ENCODE measurements at regions not wholly inside any gene's neighbourhood (a gene's known extent, or its start where the extent isn't known, plus 50 kb on each side); places are given as distances from the start of the nearest gene placed in this dataset.

DNA sequence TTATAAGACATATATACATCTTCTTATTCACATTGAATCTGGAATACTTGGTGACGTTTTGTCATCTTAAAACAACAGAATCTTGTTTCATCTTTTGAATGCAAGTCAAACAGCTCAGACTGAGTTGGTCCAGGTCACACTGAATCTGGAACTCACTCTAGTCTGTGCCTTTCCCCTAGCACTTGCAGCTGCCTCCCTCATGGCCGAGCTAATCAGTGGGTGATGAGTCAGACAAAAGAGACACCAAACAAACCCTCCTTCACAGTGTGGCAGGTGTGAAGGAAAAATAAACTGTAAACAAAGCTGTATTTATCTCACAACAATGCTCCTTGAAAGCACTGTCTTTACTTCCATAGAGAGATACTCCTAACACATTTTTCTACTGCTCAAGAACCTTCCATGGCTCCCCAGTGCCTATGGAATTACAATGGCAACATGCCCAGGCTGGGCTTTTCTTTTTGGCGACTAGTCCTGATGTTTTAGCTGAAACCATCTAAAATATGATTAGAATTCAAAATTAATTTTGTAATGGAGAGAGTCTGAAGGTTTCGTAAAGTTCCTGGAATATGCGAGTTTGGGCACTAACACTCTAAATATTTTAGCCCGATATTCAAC lies 140.0 kb downstream of the ZNF365 start:
- H3K36me3 ChIP-seq (ENCODE audit: control insufficient read depth, insufficient read depth, low read length) = no peaks in the 10 kb centered on the region
- no peaks in the 10 kb centered on the region for H3K4me1 ChIP-seq (ENCODE audit: control insufficient read depth, insufficient read depth, low read length, poor library complexity, severe bottlenecking)
- H3K9me3 ChIP-seq (ENCODE audit: control insufficient read depth, low read length) = no peaks in the 10 kb centered on the region
- H3K4me3 ChIP-seq (ENCODE audit: extremely low read depth, insufficient read depth, low read length, poor library complexity, severe bottlenecking) = no peak overlapping the region
- H3K27ac ChIP-seq (ENCODE audit: low read depth, low read length, severe bottlenecking) = no peak overlapping the region
- WGBS, 2 experiments (ENCODE audit: insufficient coverage in 2 of 2) = 87 to 100% methylated on average over 1 to 3 of the region's 6 CpGs

DNA sequence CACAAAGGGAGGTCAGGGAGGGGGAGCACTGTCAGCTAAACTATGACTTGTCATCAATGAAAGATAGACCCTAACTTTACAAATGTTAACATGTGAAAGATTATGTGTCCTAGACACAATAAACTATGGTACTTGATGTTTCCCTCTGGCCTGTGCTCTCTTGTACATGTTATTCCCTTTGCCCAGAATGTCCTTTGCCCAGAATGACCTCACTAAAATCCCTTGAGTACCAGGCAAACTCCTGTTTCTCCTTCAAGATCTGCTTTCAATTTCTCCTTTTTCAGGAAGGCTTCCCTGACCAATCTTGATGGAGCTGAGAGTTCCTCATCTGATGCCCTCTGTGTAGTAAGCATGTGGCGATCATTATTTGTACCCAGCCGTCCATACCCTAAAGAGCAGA lies 143.1 kb downstream of the ZNF365 start:
- Histone ChIP-seq H3K4me3 (ENCODE audit: extremely low read depth, insufficient read depth, low read length, poor library complexity, severe bottlenecking) (no peak overlapping the region), H3K4me1 (ENCODE audit: control insufficient read depth, insufficient read depth, low read length, poor library complexity, severe bottlenecking) (no peaks in the 10 kb centered on the region), H3K9me3 (ENCODE audit: control insufficient read depth, low read length) (no peaks in the 10 kb centered on the region), H3K36me3 (ENCODE audit: control insufficient read depth, insufficient read depth, low read length) (no peaks in the 10 kb centered on the region), H3K27ac (ENCODE audit: low read depth, low read length, severe bottlenecking) (no peak overlapping the region)
- 100% methylated on average over 1 to 2 of the region's 2 CpGs for WGBS, 2 experiments (ENCODE audit: insufficient coverage in 2 of 2)

DNA sequence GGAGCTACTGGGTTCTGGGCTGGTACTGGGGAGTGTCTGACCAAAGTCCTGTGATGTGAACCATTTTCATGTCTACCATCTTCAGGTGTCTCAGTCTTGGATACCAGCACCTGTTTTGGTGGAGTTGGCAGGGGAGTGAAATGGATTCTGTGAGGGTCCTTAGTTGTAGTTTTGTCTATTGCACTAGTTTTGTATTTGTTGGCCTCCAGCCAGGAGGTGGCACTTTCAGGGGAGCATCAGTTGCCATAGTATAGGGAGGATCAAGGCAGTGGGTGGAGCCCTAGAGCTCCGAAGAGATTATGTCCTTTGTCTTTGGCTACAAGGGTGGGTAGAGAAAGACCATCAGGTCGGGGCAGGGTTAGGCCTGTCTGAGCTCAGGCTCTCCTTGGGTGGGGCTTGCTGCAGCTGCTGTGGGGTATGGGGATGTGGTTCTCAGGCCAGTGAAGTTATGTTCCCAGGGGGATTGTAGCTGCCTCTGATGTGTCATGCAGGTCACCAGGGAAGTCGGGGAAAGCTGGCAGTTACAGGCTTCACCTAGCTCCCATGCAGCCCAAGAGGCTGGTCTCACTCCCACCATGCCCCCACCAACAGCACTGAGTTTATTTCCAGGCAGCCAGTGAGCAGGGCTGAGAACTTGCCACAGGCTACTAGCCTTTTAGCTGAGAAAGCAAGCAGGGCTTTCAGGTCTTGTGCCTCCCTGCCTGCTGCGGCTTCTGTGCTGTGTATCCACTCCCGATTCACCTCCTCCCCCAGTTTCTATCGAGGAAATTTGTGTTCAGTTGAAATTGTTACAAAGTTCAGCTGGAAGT lies 153.1 kb downstream of the ZNF365 start:
- no peaks in the 10 kb centered on the region for H3K4me1 ChIP-seq (ENCODE audit: control insufficient read depth, insufficient read depth, low read length, poor library complexity, severe bottlenecking)
- H3K9me3 ChIP-seq (ENCODE audit: control insufficient read depth, low read length) = peaks cover 6% of the 10 kb centered on the region
- H3K4me3 ChIP-seq (ENCODE audit: extremely low read depth, insufficient read depth, low read length, poor library complexity, severe bottlenecking) = no peak overlapping the region
- H3K36me3 ChIP-seq (ENCODE audit: control insufficient read depth, insufficient read depth, low read length) = no peaks in the 10 kb centered on the region
- WGBS, 2 experiments (ENCODE audit: insufficient coverage in 2 of 2) = 86 to 100% methylated on average over 1 to 2 of the region's 6 CpGs
- no peak overlapping the region for H3K27ac ChIP-seq (ENCODE audit: low read depth, low read length, severe bottlenecking)

DNA sequence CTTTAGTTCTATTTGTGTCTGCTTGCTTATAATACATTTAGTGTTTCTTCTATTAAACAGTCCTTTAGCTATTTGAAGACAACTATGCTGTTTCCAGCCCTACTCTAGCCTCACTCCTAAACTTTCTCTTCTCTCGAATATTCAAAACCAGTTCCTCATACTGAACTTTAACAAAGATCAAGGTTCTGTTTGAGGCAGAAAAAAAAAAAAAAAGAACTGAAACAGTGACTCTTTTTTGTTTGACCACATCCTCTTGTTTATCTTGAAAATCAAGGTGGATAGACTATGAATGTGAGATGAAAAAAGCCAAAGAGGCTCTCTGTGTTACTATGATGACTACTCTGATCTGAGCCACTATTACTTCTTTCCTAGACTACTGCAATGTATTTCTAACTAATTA lies 154.3 kb downstream of the ZNF365 start:
- Histone ChIP-seq H3K4me3 (ENCODE audit: extremely low read depth, insufficient read depth, low read length, poor library complexity, severe bottlenecking) (no peak overlapping the region), H3K4me1 (ENCODE audit: control insufficient read depth, insufficient read depth, low read length, poor library complexity, severe bottlenecking) (no peaks in the 10 kb centered on the region), H3K9me3 (ENCODE audit: control insufficient read depth, low read length) (peaks cover 6% of the 10 kb centered on the region), H3K36me3 (ENCODE audit: control insufficient read depth, insufficient read depth, low read length) (no peaks in the 10 kb centered on the region), H3K27ac (ENCODE audit: low read depth, low read length, severe bottlenecking) (no peak overlapping the region)
- WGBS, 2 experiments (ENCODE audit: insufficient coverage in 2 of 2) = no CpG with 5 or more reads among the region's 1 CpG

DNA sequence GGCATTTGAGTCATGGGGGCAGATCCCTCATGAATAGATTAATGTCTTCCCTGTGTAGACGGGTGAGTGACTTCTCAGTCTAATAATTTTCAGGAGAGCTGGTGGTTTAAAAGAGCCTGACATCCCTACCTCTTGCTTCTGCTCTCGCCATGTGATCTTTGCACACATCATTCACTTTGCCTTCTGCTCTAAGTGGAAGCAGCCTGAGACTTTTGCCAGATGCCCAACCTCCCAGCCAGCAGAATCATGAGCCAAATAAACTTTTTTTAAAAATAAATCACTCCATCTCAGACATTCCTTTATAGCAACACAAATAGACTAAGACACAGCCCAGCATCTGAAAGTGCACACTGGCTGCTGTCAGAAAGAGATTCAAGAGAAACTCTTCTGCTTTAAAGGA lies 155.2 kb downstream of the ZNF365 start:
- WGBS, 2 experiments (ENCODE audit: insufficient coverage in 2 of 2) = 90% methylated on average over 1 of the region's 2 CpGs; no CpG with 5 or more reads in 1 of the 2 experiments
- no peaks in the 10 kb centered on the region for H3K36me3 ChIP-seq (ENCODE audit: control insufficient read depth, insufficient read depth, low read length)
- H3K4me1 ChIP-seq (ENCODE audit: control insufficient read depth, insufficient read depth, low read length, poor library complexity, severe bottlenecking) = no peaks in the 10 kb centered on the region
- H3K4me3 ChIP-seq (ENCODE audit: extremely low read depth, insufficient read depth, low read length, poor library complexity, severe bottlenecking) = no peak overlapping the region
- H3K9me3 ChIP-seq (ENCODE audit: control insufficient read depth, low read length) = peaks cover 6% of the 10 kb centered on the region
- no peak overlapping the region for H3K27ac ChIP-seq (ENCODE audit: low read depth, low read length, severe bottlenecking)

DNA sequence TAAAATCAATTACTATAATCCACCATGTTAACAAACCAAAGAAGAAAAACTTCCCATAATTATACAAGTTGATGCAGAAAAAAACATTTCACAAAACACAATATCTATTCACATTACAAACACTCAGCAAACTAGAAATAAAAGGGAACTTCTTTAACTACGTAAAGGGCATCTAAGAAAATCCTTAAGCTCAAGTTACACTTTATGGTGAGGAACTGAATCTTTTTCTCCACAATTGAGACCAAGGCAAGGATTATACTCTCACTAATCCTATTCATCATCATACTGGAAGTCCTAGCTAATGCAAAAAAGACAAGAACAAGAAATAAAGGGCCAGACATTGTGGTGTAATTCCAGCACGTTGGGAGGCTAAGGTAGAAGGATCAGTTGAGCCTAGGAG lies 159.9 kb downstream of the ZNF365 start:
- WGBS, 2 experiments (ENCODE audit: insufficient coverage in 2 of 2) = 100% methylated on average over 1 of the region's 2 CpGs; no CpG with 5 or more reads in 1 of the 2 experiments
- Histone ChIP-seq H3K9me3 (ENCODE audit: control insufficient read depth, low read length) (no peaks in the 10 kb centered on the region), H3K4me3 (ENCODE audit: extremely low read depth, insufficient read depth, low read length, poor library complexity, severe bottlenecking) (no peak overlapping the region), H3K4me1 (ENCODE audit: control insufficient read depth, insufficient read depth, low read length, poor library complexity, severe bottlenecking) (no peaks in the 10 kb centered on the region), H3K27ac (ENCODE audit: low read depth, low read length, severe bottlenecking) (no peak overlapping the region), H3K36me3 (ENCODE audit: control insufficient read depth, insufficient read depth, low read length) (no peaks in the 10 kb centered on the region)

DNA sequence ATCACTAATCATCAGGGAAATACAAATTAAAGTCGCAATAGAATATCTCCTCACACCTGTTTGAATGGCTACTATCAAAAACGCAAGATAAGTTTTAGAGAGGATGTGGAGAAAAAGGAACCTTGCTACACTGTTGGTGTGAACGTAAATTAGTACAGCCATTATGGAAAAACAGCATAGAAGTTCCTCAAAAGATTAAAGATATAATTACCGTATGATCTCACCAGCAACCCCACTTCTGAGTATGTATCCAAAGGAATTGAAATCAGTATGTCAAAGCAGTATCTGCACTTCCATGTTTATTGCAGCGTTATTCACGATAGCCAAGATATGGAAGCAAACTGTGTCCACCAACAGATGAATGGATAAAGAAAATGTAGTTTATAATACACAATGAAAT lies 164.4 kb downstream of the ZNF365 start:
- Histone ChIP-seq H3K27ac (ENCODE audit: low read depth, low read length, severe bottlenecking) (no peak overlapping the region), H3K4me3 (ENCODE audit: extremely low read depth, insufficient read depth, low read length, poor library complexity, severe bottlenecking) (no peak overlapping the region), H3K9me3 (ENCODE audit: control insufficient read depth, low read length) (no peaks in the 10 kb centered on the region), H3K36me3 (ENCODE audit: control insufficient read depth, insufficient read depth, low read length) (no peaks in the 10 kb centered on the region), H3K4me1 (ENCODE audit: control insufficient read depth, insufficient read depth, low read length, poor library complexity, severe bottlenecking) (no peaks in the 10 kb centered on the region)
- 80 to 83% methylated on average over 1 to 2 of the region's 6 CpGs for WGBS, 2 experiments (ENCODE audit: insufficient coverage in 2 of 2)

DNA sequence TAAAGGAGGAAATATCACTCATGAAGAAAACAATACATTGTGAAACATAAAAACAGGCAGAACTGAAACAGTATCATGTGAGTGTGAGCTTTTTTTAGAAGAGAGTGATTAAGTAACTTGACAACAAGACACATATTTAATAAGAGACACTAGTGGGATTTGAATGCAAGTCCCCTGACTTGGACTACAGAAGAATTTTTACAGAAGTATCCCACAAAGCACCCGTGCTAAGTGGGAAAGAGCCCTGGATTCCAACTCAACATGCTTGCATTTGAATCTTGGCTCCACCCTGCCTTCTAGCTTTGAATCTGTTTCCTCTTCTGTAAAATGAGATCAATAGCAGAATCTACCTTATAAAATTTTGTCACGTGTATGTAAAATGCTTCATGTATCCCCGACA lies 166.2 kb downstream of the ZNF365 start:
- Histone ChIP-seq H3K27ac (ENCODE audit: low read depth, low read length, severe bottlenecking) (no peak overlapping the region), H3K4me1 (ENCODE audit: control insufficient read depth, insufficient read depth, low read length, poor library complexity, severe bottlenecking) (no peaks in the 10 kb centered on the region), H3K36me3 (ENCODE audit: control insufficient read depth, insufficient read depth, low read length) (no peaks in the 10 kb centered on the region), H3K4me3 (ENCODE audit: extremely low read depth, insufficient read depth, low read length, poor library complexity, severe bottlenecking) (no peak overlapping the region), H3K9me3 (ENCODE audit: control insufficient read depth, low read length) (no peaks in the 10 kb centered on the region)
- 71 to 88% methylated on average over 1 to 3 of the region's 3 CpGs for WGBS, 2 experiments (ENCODE audit: insufficient coverage in 2 of 2)

DNA sequence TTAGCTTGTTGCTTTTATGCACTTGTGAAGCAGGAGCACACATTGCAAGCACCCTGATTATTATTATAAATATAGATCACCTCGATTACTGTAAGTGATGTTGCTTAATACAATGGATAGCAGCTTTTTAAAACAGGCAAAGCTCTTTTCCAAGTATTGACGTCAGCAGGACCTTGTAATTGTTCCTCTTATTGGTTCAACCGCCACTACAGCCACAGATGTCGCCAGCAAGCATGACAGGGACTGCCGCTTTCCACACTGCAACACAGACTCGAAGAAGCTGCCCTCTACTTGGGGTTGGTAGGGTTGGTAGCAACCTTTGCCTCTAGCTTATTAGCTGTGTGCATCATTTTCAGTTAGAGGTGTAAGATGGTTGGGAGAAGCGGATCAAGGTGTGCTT lies 167.6 kb downstream of the ZNF365 start:
- 89 to 94% methylated on average over 4 to 5 of the region's 7 CpGs for WGBS, 2 experiments (ENCODE audit: insufficient coverage in 2 of 2)

DNA sequence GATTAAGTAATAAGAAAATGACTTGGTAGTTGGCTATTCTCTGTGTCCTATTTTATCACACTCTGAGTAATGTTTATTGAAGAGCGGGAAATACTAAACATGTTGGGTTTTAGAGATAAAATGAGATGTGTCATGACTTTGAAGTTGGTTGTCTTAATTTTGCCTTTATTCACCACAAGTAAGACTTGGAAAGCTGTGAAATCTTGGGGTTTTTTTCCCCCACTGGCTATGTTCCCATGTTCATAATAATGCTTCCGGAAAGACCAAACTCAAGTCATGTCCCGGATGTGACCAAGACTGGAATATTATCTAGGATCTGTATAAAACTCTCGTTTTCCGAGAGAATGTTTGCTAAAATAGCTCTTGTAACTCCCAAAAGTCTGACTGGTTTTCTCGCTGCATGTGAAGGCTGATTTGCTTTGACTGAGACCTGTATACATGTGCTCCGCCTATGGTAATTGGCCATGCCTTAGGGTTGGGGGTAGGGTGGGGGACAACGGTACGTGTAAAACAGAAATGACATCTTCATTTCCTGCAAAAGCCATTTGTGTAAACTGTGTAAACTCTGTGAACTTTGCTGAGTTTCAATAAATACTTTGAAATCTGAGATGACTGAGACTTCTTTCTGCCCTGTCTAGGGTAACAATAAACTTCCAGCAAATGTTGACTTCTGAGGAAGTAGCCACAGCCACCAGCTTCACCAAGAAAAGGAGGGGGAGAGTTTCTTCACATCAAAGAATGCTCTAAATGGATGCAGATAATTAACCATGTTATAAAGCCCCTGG lies 169.6 kb downstream of the ZNF365 start:
- Histone ChIP-seq H3K27ac (ENCODE audit: low read depth, low read length, severe bottlenecking) (no peak overlapping the region), H3K9me3 (ENCODE audit: control insufficient read depth, low read length) (no peaks in the 10 kb centered on the region), H3K36me3 (ENCODE audit: control insufficient read depth, insufficient read depth, low read length) (no peaks in the 10 kb centered on the region), H3K4me1 (ENCODE audit: control insufficient read depth, insufficient read depth, low read length, poor library complexity, severe bottlenecking) (no peaks in the 10 kb centered on the region), H3K4me3 (ENCODE audit: extremely low read depth, insufficient read depth, low read length, poor library complexity, severe bottlenecking) (no peak overlapping the region)
- 90 to 95% methylated on average over 6 to 8 of the region's 9 CpGs for WGBS, 2 experiments (ENCODE audit: insufficient coverage in 2 of 2)

More for the DNA sequence above, 167.6 kb downstream of the ZNF365 start:
- no peaks in the 10 kb centered on the region for H3K9me3 ChIP-seq (ENCODE audit: control insufficient read depth, low read length)
- no peaks in the 10 kb centered on the region for H3K36me3 ChIP-seq (ENCODE audit: control insufficient read depth, insufficient read depth, low read length)
- no peak overlapping the region for H3K27ac ChIP-seq (ENCODE audit: low read depth, low read length, severe bottlenecking)
- H3K4me3 ChIP-seq (ENCODE audit: extremely low read depth, insufficient read depth, low read length, poor library complexity, severe bottlenecking) = no peak overlapping the region
- H3K4me1 ChIP-seq (ENCODE audit: control insufficient read depth, insufficient read depth, low read length, poor library complexity, severe bottlenecking) = no peaks in the 10 kb centered on the region

Measured in mesodermal cell (in vitro differentiated cells).